A172 (cell line): ENCODE measurements at regions not wholly inside any gene's neighbourhood (a gene's known extent, or its start where the extent isn't known, plus 50 kb on each side); places are given as distances from the start of the nearest gene placed in this dataset.
"Not testable (repeated sequence)": the region's sequence is repeated elsewhere in the genome, so short reads cannot be mapped to it uniquely, and the experiment has no call there.

Experiments
- DNase-seq: peaks from one replicate; pipeline ENCODE4 v3.0.0-alpha.2; 2015; ENCODE audit warnings: low spot score

DNA sequence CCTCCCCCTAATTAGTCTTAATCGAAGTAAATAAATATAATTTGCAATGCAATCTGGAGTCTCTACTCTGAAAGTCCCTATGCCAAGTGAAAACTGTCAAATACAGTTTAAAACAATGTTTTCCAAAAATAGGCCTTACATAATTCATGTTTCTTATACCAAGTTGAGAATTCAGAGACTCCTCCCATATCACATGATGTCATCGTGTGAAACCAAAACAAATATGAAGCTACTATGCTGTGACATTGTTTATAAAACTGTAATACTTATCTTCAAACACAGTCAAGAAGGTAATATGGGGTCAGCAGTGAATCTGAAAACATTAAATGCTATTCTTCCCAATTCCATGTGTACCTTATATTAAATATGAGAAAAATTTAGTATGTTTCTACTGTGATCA, 940.2 kb upstream of the FANCL start:
- no peak for DNase-seq

DNA sequence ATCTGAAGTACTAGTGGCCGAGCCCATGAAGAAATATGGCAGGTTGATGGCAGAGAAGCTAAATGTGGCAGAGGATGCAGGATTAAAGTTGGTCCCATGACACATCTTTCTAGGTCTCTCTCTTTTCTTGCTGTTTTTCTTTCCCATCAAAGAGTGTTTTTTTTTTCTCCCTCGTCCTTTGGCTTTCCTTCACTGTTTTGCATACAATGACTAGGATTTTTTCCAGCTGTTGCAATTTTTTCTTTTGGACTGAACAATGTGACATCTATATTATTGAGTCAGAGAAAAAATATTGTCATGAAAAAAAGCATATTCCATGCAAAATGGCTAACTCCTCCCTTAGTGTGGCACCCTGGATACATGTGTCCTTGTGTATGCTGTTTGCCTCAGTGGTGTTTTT, 939.5 kb upstream of the FANCL start:
- no peak for DNase-seq

DNA sequence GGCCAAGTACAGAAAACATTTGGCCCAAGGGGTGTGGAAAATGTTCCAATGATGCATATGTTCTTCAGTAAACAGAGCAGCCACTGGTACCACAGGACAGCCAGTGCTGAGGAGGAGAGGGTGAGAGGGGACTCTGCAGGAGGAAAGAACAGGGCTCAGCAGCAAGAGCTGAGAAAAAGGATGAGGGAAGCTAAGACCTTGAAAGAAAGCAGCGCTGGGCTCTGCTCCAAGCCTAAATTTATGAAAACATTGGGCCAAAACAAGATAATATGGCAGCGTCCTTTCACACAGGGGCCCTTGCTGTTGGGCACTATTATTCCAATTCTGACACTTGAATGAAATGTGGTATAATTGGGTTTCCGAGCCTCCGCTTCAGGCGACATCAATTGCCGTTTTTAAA, 939.0 kb upstream of the FANCL start:
- no peak for DNase-seq

DNA sequence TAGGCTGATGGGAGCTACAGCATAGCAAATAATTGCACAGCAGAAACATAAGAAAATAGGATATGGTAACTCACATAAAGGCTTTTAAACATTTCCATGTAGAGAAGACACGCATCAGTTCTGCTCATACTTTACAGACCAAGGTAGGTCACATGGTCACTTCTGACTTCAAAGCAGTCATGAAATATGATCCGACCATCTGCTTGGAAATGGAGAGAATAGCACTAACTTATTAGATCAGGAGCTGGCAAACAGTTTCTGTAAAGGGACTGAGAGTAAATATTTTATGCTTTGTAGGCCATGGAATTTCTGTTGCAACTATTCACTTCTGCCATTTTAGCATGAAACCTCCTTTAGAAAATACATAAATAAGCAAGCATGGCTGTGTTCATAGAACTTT, 936.6 kb upstream of the FANCL start:
- no peak for DNase-seq

DNA sequence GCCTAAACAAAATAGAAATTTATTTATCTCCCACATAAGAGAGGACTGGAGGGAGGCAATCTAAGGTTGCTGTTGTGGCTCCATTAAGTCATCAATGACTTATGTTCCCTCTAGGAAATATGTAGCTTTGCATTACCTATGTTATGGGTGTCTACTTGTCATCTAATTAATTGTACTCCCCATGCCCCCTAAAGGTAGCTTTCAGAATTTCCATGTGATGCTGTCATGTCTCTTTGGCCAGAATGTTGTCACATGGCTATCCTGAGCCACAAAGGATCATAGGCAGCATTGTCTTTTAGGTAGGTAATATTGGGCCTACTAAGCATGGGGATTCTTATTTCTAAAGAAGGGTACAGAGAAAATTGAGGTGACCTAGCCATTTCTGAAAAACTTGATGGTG, 935.6 kb upstream of the FANCL start:
- no peak for DNase-seq

DNA sequence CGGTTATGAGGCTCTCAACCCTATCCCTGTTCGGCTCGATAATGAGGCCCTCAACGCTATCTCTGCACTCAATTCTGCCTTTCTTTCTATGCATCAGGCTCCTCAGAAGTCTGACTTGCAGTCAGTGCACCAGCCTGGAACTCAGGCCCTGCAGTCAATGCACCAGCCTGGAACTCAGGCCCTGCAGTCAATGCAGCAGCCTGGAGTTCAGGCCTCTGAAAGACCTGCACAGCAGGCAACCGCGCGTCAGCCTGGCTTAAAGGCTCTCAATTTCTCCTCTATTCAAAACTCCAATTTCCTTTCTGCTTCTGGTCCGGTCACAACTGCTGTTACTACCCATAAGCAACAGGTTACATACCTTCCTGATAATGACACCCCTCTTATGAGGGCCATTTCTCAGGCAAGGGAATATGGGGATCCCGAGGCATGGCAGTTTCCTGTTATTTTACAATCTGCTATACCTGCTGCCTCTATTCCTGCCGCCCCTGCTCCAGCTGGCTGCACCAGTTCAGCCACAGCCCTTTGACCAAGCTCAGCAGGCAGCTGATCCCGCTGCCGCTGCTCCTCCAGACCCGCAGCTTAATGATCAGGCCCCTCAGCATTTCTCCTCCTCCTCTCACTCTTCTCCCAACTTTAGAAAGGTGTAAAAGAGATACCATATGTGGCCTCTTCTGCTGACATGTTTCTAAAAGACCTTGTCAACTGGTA, 933.6 kb upstream of the FANCL start:
- no peak for DNase-seq

DNA sequence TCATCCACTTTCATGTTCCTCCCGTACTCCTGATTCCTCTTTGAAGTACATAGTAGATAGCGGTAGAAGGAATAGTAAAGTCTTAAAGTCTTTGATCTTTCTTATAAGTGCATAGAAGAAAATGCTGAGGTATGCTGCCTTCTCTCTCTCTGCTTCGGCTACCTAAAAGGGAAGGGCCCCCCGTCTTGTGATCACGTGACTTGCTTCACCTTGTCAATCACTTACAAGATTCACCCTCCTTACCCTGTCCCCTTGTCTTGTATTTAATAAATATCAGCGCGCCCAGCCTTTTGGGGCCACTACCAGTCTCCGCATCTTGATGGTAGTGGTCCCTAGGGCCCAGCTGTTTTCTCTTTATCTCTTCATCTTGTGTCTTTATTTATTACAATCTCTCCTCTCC, 932.2 kb upstream of the FANCL start:
- no peak for DNase-seq

DNA sequence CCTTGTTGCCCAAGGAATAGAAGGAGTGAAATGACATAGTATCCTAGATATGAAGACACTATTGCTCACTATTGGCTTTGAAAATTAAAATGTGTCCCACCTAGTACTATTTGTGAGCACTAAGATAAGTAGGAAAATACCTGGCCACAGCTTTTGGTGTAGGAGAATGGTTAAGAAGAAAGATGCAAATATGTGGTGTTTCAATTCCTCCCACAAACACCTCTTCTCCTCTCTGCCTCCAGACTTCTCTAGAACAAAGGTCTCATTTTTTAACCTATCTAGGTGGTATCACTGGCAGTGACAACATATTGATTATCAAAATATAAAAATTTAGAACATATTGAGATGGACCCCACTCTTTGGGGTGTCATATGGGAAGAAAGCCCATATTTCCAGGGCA, 929.9 kb upstream of the FANCL start:
- no peak for DNase-seq

DNA sequence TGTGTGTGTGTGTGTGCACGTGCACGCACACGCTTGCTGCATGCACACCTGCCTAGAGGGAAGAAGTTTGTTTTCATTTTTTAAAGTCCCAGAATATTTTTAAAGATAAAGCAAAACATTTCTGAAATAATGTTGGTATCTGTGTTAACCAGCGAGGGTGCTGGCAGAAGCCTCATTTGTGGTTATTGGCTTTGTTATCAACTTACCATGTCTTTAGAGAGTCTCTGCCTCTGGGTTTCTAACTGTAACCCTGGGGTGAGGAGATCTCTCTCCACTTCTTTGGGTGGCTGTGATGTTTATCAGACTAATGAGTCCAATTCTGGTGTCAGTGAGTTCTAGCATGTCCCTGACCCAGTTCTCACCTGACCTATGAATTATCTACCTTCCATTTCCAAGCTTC, 927.6 kb upstream of the FANCL start:
- DNase-seq = no peak

DNA sequence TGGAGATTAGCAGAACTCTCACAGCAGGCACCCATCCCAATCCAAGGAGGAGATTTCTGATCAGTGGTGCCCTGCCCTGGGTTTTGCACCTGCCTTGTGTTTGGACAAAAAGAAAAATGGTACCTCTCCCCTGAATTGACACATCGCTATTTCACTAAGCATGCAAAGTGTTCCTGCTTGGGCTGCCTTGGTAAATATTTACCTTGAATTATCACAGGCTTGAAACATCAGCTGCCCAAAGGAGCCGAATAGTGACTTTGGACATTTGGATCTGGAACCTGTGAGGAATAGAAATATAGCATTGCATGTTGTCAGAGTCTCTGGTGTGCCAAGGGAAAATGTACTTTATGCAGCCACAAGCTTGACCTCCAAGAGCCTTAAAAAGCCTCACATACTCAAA, 926.4 kb upstream of the FANCL start:
- DNase-seq = no peak

DNA sequence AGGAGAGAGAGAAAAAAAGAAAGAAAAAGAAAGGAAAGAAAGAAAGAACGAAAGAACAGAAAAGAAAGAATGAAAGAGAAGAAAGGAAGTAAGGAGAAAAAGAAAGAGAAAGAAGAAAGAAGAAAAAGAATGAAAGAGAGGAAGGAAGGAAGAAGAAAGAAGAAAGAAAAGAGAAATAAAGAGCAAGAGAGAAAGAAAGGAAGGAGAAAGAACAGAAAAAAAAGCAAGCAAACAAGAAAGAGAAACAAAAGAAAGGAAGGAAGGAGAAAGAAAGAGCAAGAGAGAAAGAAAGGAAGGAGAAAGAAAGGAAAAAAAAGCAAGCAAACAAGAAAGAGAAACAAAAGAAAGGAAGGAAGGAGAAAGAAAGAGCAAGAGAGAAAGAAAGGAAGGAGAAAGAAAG, 916.8 kb upstream of the FANCL start:
- DNase-seq = not testable (repeated sequence)

DNA sequence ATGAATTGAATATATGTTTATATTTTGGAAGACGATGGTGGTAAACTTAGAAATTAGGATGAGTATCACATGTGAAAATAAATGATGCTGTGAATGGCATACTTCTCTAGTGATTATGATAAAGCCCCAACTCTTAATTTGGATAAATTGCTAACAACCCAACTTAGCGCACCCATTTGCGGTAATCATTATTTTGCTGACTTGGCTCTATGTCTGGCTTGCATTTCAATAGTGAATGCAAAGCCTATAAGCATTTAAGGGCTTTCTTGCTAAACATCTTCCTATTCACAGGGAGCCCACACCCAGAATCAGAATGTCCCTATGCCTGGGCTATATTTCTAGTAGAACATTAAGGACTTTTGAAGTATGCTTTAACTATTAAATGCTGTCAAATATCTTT, 910.7 kb upstream of the FANCL start:
- DNase-seq = no peak

DNA sequence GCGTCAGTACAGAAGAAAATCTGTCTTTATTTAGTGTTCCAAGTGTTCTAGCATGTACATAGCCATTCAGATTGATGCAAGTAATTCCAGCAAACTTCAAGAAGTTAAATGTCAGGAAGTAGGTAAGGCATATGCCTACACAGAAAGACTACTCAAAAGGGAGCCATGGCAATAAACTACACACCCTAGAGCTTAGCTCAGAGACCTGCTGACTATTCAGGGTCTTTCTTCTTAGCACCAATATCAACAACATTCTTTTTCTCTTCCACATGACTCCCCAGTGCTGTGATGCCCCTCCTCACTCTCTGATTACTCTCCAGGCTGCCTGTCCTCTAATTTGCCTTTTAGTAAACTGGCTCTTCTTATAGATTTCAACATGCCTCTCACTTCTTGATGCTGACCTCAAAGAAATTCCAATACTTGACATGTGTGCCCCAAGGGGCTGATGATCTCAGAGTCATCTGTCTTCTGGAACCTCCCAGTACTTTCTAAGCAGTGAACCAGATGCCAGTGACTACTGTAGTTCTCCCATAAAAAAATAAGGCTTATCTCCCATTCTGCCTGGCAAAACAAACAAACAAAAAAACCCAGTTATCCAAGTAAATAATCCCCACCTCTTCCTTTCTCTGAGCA, 909.2 kb upstream of the FANCL start:
- DNase-seq = no peak

DNA sequence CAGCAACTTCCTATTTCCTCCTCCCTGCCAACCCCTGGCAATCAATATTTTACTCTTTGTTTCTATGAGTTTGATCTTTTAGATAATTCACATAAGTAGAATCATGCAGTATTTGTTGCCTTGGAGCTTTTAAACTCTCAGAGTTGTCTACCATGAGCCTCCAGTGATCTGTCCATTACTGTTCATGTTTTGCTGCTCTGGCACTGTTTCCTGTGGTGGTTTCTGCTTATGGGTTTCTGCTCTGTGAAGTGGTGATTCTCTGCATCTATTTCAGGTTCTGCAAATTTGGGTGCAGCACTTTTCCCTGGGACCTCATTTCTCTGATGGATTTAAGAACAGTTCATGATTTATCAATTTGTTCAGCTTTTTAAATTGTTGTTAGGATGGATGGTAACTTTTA, 908.1 kb upstream of the FANCL start:
- no peak for DNase-seq

DNA sequence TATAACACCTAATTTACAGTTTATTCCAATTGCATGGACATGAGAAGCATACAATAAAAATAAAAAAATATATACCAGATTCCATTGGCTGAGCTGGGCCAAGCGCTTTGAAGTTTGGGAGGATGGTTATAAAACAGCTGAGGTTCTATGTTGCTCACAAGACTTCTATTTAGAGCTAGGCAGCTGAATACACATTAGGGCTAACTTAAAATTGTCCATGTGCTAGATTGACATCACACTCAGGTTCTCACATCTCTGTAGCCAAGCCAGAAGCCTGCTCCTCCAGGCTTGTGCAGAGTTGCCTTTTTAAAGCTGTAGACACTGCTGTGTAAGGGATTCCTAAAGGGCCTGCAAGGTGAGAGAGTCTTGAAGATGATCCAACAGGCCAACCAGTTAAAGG, 871.1 kb upstream of the FANCL start:
- DNase-seq = no peak

DNA sequence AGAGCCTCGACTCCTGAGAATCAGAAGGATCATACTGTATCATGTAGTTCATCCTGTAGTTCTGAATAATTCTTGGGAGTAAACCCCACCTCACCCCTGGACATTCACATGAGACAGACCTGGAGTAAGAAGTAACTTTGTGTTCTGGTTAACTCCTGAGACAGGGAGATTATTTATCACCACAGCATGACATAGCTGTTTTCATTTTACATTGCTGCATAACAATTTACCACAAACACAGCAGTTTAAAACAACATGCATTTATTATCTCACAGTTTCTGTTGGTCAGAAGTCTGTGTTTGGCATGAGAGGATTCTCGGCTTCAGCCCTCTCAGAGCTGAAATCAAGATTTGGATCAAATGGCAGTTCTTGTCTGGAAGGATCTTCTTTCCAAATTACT, 855.8 kb upstream of the FANCL start:
- no peak for DNase-seq

DNA sequence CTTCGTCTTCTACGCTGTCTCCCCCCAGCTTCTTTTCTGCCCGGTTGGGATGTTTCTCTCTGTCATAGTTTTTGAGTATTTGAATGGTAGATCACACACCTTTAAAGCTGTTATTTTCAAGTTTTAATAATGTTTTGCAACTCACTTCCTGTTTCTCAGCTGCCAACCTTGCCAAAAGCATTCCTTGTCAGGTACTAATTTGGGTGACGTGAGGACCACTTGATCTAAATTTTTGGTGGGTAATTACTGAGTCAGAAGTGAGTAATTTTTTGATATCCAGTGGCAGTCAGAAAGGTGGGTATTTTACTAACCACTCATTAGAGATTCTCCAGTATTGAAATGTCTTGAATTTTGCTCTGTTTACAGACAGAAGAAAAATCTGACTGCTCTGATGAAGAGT, 852.4 kb upstream of the FANCL start:
- peak; percentile 4 for DNase-seq

DNA sequence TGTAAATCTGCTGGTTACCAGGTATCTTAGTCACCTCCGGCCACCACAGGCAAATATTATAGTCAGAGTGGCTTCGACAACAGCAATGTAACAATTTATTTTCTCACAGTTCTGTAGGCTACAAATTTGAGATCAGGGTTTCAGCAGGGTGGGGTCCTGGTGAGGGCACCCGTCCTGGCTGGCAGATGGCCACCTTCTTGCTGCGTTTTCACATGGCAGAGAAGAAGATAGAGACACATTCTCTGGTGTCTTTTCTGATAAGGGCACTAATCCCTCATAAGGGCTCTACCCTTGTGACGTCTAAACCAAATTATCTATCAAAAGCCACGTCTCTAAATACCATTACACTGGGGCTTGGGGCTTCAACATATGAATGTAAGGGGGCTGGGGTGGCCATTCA, 843.2 kb upstream of the FANCL start:
- no peak for DNase-seq

DNA sequence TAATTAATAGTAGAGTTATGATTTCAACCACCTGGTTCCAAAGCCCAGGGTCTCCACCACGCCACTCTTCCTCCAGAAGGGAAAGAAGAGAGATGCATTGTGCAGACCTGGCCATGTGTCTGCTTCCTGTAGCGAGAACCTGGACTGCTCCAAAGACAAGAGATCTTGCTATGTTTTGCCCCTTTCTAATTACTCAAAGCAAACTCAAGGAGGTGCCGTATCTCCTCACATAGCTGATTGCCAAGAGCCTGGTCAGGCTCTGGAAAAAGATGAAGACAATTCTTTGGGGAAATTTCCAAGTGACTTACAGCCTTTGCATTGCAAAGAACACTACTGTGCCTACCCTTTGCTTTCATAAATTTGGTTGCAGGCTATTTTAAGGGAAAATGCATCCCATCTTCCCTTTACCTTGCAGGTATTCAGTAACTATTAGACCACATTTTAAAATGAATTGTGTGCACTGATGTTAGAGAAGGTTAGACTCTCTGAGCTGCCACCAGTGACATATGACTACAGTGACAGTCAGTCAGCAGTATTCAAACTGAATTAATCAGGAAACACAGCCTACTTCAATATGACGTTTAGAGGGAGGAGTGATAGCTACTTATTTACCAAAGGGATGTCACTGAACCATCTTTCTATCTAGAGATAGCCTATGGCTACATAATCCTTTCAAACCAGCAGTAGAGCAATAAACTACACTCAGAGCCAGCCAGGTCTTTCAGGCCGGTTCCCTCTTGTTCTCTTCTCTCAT, 842.1 kb upstream of the FANCL start:
- DNase-seq = no peak

DNA sequence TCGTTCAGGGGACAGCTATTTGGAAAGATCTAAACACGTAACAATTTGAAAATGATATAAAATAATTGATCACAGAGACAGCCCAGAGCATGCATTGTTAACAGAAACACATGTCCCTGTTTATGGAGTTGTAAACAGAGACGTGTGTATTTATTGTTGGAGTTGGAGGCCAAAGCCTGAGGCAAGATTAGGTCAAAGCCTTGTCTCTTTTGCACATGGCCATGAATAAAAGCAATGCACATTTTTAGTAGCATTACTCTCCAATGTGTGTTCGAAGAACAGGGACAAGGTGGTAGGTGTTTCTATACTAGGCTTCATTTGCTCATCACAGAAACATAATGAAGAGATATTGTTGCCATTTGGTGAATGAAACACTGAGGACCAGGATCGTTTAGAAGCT, 841.5 kb upstream of the FANCL start:
- no peak for DNase-seq

DNA sequence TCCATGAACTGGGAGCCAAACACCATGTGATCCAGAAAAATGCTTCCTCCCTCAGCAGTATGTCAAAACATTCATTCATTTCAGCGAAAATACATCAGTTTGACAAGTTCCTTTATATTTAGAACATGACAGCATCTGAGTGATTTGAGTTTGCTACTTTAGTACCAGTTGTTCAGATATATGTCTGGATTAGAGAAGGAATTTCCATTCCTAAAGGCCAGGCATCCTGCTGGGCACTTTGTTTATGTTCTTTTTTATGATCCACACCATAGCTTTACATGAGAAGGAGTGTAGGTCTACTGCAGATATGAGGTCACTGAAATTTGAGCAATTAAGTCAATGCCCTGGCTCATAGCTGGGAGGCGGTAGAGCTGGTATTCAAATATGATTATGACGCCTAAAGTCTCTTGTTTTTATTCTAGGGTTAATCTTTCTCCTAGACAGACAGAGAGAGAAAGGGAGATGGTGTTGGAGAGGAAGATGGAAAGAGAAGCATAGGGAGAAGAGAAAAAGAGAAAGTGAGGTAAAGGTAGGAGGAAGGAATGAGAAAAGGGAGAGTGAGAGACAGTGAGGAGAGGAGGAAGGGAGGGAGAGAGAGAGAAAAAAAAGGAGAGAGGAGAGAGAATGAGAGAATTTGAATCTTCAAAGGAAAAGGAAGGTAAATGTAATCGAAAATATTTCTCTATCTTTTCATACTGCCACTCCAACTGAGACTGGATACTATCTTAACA, 839.5 kb upstream of the FANCL start:
- no peak for DNase-seq

DNA sequence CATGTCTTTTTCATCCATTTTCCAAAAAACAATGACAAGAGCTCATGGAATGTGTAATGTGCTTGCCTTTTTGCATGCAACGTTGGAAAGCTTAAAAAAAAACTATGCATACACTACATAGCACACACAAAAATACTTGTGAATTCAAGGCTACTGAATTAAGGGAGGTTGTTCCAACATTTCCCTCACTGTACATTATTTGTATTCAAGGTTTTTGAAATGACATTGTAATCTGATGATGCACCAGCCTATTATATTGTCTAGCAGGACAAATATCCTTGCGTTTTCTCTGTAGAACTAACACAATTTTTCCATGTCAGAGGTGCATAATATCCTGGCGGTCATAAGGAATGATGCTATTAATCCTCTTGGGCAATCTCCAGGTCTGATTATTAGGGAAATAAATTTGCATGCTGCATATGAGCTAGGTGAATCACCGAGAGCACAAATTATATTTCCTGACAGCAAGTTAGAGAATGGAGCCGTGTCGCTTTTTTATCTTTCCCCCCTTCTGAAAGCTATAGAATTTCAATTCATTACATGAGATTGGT, 836.9 kb upstream of the FANCL start:
- DNase-seq = no peak
